Stimulated activated CD8-positive, alpha-beta memory T cell treated with anti-CD3 and anti-CD28 coated beads, Interleukin-4, amount 100 ng/mL, for 48 hours (primary cell): ENCODE measurements at regions not wholly inside any gene's neighbourhood (a gene's known extent, or its start where the extent isn't known, plus 50 kb on each side); places are given as distances from the start of the nearest gene placed in this dataset.

Experiments
- DNase-seq: peaks from one replicate; pipeline ENCODE4 v3.0.0-alpha.2; 2020

- no peak for DNase-seq
These were observed 848.5 kb upstream of the WWC1 start for GRCh38 chr5:167442922-167443321.

- no peak for DNase-seq
These were observed 843.7 kb upstream of the WWC1 start for GRCh38 chr5:167447466-167448375.

- DNase-seq = no peak
These were observed 843.1 kb upstream of the WWC1 start for GRCh38 chr5:167448376-167448775.

- no peak for DNase-seq
These were observed 840.4 kb upstream of the WWC1 start for GRCh38 chr5:167451076-167451475.

GRCh38 chr5:167452136-167452535 is 839.3 kb upstream of the WWC1 start:
- no peak for DNase-seq

- no peak for DNase-seq
These were observed 838.0 kb upstream of the WWC1 start for GRCh38 chr5:167453246-167454030.

GRCh38 chr5:167458412-167458811 is 833.0 kb upstream of the WWC1 start:
- no peak for DNase-seq

GRCh38 chr5:167460449-167461020 is 830.9 kb upstream of the WWC1 start:
- DNase-seq = no peak

GRCh38 chr5:167463939-167464338 is 827.5 kb upstream of the WWC1 start:
- no peak for DNase-seq

GRCh38 chr5:167466992-167467391 is 824.5 kb upstream of the WWC1 start:
- no peak for DNase-seq

GRCh38 chr5:167472566-167473108 is 818.8 kb upstream of the WWC1 start:
- no peak for DNase-seq

- no peak for DNase-seq
These were observed 813.3 kb upstream of the WWC1 start for GRCh38 chr5:167478188-167478587.

GRCh38 chr5:167479779-167480178 is 811.7 kb upstream of the WWC1 start:
- no peak for DNase-seq

- no peak for DNase-seq
These were observed 810.1 kb upstream of the WWC1 start for GRCh38 chr5:167481345-167481744.

GRCh38 chr5:167482555-167482954 is 808.9 kb upstream of the WWC1 start:
- DNase-seq = no peak

GRCh38 chr5:167485061-167485774 is 806.2 kb upstream of the WWC1 start:
- no peak for DNase-seq

- DNase-seq = no peak
These were observed 803.1 kb upstream of the WWC1 start for GRCh38 chr5:167488371-167488770.

- no peak for DNase-seq
These were observed 802.2 kb upstream of the WWC1 start for GRCh38 chr5:167489202-167489601.

GRCh38 chr5:167503926-167504720 is 787.3 kb upstream of the WWC1 start:
- DNase-seq = no peak

GRCh38 chr5:167507463-167508233 is 783.8 kb upstream of the WWC1 start:
- no peak for DNase-seq

- DNase-seq = no peak
These were observed 782.4 kb upstream of the WWC1 start for GRCh38 chr5:167509076-167509475.
